DND-41 (cell line): ENCODE measurements at regions not wholly inside any gene's neighbourhood (a gene's known extent, or its start where the extent isn't known, plus 50 kb on each side); places are given as distances from the start of the nearest gene placed in this dataset.

Experiments
- ATAC-seq: fragments of 200-7000 bp; cut with Tn5 transposase; 3 replicates; pipeline ENCODE4 v1.9.1; 2021; ENCODE audit warnings: low read depth; ENCODE audit not compliant: insufficient read depth
- DNase-seq: peaks from one replicate; pipeline ENCODE4 v3.0.0-alpha.2; 2020
- H2AFZ ChIP-seq: 2 replicates; pipeline ENCODE4 v1.6.0; 2012; ENCODE audit warnings: low read depth, low read length
- H3K27ac ChIP-seq: 2 replicates; pipeline ENCODE4 v1.5.1; 2012; ENCODE audit warnings: low read length, inconsistent platforms
- H3K27me3 ChIP-seq: fragments of 200-600 bp; sonication (generic); 2 replicates; pipeline ENCODE4 v1.6.0; 2012; ENCODE audit warnings: low read length, mild to moderate bottlenecking, inconsistent platforms; ENCODE audit not compliant: insufficient read depth, poor library complexity
- H3K36me3 ChIP-seq: 2 replicates; pipeline ENCODE4 v1.5.1; 2012; ENCODE audit warnings: low read length, inconsistent platforms; ENCODE audit not compliant: insufficient read depth
- H3K4me1 ChIP-seq: 2 replicates; pipeline ENCODE4 v1.5.1; 2012; ENCODE audit warnings: mild to moderate bottlenecking, low read length; ENCODE audit not compliant: insufficient read depth
- H3K4me2 ChIP-seq: 2 replicates; pipeline ENCODE4 v1.6.0; 2012; ENCODE audit warnings: mild to moderate bottlenecking, moderate library complexity, low read length, inconsistent platforms; ENCODE audit not compliant: insufficient read depth
- H3K4me3 ChIP-seq, 2 experiments: fragments of 200-600 bp in 1 of 2; shearing (Covaris generic) in 1 of 2; 2 replicates each; pipeline ENCODE4 v1.5.1; 2012 to 2016; ENCODE audit warnings: inconsistent platforms in 2 of 2, low read length in 2 of 2, mild to moderate bottlenecking in 2 of 2, low read depth in 1 of 2, moderate library complexity in 1 of 2
- H3K79me2 ChIP-seq: 2 replicates; pipeline ENCODE4 v1.6.0; 2012; ENCODE audit warnings: low read length, inconsistent platforms; ENCODE audit not compliant: insufficient read depth
- H3K9ac ChIP-seq: 2 replicates; pipeline ENCODE4 v1.6.0; 2012; ENCODE audit warnings: low read depth, mild to moderate bottlenecking, inconsistent platforms, low read length, moderate library complexity
- H3K9me3 ChIP-seq: 2 replicates; pipeline ENCODE4 v1.5.1; 2012; ENCODE audit warnings: low read length, moderate library complexity, mild to moderate bottlenecking, inconsistent platforms; ENCODE audit not compliant: insufficient read depth, severe bottlenecking
- H4K20me1 ChIP-seq: 2 replicates; pipeline ENCODE4 v1.6.0; 2012; ENCODE audit warnings: low read length; ENCODE audit not compliant: insufficient read depth
- EZH2 ChIP-seq: IDR thresholded peaks from 3 replicates; pipeline ENCODE4 v1.6.1; 2012; ENCODE audit warnings: borderline replicate concordance, low read depth, mild to moderate bottlenecking, moderate library complexity, low read length, inconsistent platforms; ENCODE audit not compliant: severe bottlenecking
- TF ChIP-seq, protein P1 (sequence below): IDR thresholded peaks from 2 replicates; pipeline ENCODE4 v1.5.1; 2012; ENCODE audit warnings: borderline replicate concordance, low read length, moderate library complexity, mild to moderate bottlenecking; ENCODE audit not compliant: poor library complexity, severe bottlenecking; ENCODE audit errors: extremely low read depth

- Histone ChIP-seq H3K27me3 (no peaks in the 10 kb centered on the region), H3K36me3 (no peaks in the 10 kb centered on the region), H3K4me1 (no peaks in the 10 kb centered on the region), H3K4me3 (no peak overlapping the region), H3K79me2 (no peaks in the 10 kb centered on the region), H3K9ac (no peak overlapping the region), H2AFZ (no peak overlapping the region), H3K9me3 (no peaks in the 10 kb centered on the region), H4K20me1 (no peaks in the 10 kb centered on the region), H3K4me2 (no peak overlapping the region), H3K27ac (no peak overlapping the region)
- TF ChIP-seq, protein P1, sequence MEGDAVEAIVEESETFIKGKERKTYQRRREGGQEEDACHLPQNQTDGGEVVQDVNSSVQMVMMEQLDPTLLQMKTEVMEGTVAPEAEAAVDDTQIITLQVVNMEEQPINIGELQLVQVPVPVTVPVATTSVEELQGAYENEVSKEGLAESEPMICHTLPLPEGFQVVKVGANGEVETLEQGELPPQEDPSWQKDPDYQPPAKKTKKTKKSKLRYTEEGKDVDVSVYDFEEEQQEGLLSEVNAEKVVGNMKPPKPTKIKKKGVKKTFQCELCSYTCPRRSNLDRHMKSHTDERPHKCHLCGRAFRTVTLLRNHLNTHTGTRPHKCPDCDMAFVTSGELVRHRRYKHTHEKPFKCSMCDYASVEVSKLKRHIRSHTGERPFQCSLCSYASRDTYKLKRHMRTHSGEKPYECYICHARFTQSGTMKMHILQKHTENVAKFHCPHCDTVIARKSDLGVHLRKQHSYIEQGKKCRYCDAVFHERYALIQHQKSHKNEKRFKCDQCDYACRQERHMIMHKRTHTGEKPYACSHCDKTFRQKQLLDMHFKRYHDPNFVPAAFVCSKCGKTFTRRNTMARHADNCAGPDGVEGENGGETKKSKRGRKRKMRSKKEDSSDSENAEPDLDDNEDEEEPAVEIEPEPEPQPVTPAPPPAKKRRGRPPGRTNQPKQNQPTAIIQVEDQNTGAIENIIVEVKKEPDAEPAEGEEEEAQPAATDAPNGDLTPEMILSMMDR = no peak
- no peak for TF ChIP-seq EZH2
- DNase-seq (no peak), ATAC-seq (no peak)
Observed at GRCh38 chr4:187415231-187415630, 580.3 kb upstream of the ZFP42 start.

DNA sequence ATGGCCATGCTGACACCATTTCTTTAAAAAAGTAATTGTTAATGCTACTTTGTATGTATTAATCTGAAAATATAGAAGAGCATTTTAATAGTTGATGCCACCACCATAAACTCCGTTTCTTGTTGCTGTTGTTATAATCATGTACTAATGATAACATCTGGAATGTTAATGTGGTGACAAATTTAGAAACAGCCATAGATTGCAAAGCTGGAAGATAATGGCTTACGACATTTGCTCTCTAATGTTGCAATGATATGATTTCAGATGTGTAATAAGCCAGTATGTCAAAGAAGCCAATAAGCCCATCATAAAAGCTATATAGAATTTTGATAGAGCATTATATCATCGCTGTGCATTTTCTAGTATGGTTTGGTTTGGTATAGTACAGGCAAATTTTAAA, 579.4 kb upstream of the ZFP42 start:
- Histone ChIP-seq H3K4me3 (no peak overlapping the region), H3K4me2 (no peak overlapping the region), H3K9me3 (no peaks in the 10 kb centered on the region), H3K36me3 (no peaks in the 10 kb centered on the region), H2AFZ (no peak overlapping the region), H4K20me1 (no peaks in the 10 kb centered on the region), H3K9ac (no peak overlapping the region), H3K79me2 (no peaks in the 10 kb centered on the region), H3K4me1 (no peaks in the 10 kb centered on the region), H3K27ac (no peak overlapping the region), H3K27me3 (no peaks in the 10 kb centered on the region)
- TF ChIP-seq, protein P1 = no peak
- TF ChIP-seq EZH2 = no peak
- DNase-seq (no peak), ATAC-seq (no peak)

DNA sequence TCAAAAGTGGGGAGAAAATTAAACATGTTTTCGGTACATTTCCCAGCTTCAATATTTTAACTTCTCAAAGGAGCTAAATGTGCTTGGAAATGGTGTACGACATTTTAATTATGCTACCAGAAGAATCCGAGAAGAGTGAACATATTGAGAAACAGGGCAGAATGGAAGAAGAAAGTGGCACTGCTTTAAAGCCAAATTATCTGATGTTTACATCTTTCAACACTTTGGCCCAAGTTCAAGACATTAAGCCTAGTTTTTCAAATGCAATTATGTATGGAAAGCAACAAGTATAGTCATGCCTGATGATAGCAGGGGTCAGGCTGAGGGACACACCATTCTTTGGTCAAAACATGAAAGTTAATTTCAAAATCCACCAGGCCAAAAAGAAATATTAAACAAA, 577.9 kb upstream of the ZFP42 start:
- DNase-seq (no peak), ATAC-seq (no peak)
- no peaks in the 10 kb centered on the region for H3K9me3 ChIP-seq
- H3K27ac ChIP-seq = no peak overlapping the region
- no peak overlapping the region for H3K4me2 ChIP-seq
- no peak for TF ChIP-seq EZH2
- TF ChIP-seq, protein P1 = no peak
- no peaks in the 10 kb centered on the region for H3K27me3 ChIP-seq
- no peak overlapping the region for H2AFZ ChIP-seq
- H3K4me3 ChIP-seq = no peak overlapping the region
- no peaks in the 10 kb centered on the region for H3K4me1 ChIP-seq
- no peak overlapping the region for H3K9ac ChIP-seq
- no peaks in the 10 kb centered on the region for H3K36me3 ChIP-seq
- H3K79me2 ChIP-seq = no peaks in the 10 kb centered on the region
- H4K20me1 ChIP-seq = no peaks in the 10 kb centered on the region

DNA sequence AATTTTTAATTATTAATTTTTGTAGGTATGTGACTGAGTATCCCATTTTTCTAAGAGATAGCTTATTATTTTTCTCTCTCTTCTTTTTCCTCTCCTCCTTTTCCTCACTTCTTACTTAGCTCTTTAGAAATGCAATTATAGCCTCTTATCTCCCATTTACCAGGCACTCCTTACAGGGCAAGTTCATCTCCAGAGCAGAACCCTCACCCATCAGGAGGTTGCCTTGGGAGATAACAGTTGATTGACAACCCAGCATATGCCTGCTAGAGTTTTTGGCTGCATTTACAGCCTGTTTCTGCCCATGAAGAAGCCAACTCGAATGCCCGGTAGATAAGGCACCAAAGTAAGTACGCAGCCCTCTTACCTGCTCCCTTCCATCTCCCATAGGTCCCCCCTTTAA, 572.9 kb upstream of the ZFP42 start:
- H3K4me1 ChIP-seq = no peaks in the 10 kb centered on the region
- no peak overlapping the region for H3K27ac ChIP-seq
- no peak overlapping the region for H3K9ac ChIP-seq
- H3K4me2 ChIP-seq = no peak overlapping the region
- H3K9me3 ChIP-seq = no peaks in the 10 kb centered on the region
- H3K79me2 ChIP-seq = no peaks in the 10 kb centered on the region
- no peak overlapping the region for H3K4me3 ChIP-seq
- no peaks in the 10 kb centered on the region for H4K20me1 ChIP-seq
- DNase-seq (no peak), ATAC-seq (no peak)
- no peaks in the 10 kb centered on the region for H3K36me3 ChIP-seq
- no peak overlapping the region for H2AFZ ChIP-seq
- H3K27me3 ChIP-seq = no peaks in the 10 kb centered on the region
- TF ChIP-seq, protein P1 = no peak
- TF ChIP-seq EZH2 = no peak
